ENCODE measurements at regions not wholly inside any gene's neighbourhood (a gene's known extent, or its start where the extent isn't known, plus 50 kb on each side); places are given as distances from the start of the nearest gene placed in this dataset.

DNA sequence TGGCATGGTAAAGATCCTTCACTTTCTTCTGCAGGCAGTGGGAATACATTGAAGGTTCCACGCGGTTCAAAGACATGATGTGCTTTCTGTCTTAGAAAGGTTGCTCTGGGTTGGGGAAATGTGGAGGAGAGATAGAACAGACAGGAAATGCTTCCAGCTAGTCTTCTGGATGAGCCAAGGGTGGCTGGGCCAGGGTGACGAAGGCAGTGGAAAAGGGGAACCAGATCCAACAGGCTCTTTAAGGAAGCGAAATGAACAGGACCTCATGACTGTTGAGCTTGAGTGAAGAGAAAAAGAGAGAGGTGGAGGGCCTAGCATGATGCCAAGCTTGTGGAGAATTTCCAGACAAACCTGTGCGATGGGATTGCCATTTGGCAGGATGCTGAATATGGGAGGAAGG lies 56.4 kb upstream of the LMO1 start (continued):
- TF ChIP-seq, protein P1, sequence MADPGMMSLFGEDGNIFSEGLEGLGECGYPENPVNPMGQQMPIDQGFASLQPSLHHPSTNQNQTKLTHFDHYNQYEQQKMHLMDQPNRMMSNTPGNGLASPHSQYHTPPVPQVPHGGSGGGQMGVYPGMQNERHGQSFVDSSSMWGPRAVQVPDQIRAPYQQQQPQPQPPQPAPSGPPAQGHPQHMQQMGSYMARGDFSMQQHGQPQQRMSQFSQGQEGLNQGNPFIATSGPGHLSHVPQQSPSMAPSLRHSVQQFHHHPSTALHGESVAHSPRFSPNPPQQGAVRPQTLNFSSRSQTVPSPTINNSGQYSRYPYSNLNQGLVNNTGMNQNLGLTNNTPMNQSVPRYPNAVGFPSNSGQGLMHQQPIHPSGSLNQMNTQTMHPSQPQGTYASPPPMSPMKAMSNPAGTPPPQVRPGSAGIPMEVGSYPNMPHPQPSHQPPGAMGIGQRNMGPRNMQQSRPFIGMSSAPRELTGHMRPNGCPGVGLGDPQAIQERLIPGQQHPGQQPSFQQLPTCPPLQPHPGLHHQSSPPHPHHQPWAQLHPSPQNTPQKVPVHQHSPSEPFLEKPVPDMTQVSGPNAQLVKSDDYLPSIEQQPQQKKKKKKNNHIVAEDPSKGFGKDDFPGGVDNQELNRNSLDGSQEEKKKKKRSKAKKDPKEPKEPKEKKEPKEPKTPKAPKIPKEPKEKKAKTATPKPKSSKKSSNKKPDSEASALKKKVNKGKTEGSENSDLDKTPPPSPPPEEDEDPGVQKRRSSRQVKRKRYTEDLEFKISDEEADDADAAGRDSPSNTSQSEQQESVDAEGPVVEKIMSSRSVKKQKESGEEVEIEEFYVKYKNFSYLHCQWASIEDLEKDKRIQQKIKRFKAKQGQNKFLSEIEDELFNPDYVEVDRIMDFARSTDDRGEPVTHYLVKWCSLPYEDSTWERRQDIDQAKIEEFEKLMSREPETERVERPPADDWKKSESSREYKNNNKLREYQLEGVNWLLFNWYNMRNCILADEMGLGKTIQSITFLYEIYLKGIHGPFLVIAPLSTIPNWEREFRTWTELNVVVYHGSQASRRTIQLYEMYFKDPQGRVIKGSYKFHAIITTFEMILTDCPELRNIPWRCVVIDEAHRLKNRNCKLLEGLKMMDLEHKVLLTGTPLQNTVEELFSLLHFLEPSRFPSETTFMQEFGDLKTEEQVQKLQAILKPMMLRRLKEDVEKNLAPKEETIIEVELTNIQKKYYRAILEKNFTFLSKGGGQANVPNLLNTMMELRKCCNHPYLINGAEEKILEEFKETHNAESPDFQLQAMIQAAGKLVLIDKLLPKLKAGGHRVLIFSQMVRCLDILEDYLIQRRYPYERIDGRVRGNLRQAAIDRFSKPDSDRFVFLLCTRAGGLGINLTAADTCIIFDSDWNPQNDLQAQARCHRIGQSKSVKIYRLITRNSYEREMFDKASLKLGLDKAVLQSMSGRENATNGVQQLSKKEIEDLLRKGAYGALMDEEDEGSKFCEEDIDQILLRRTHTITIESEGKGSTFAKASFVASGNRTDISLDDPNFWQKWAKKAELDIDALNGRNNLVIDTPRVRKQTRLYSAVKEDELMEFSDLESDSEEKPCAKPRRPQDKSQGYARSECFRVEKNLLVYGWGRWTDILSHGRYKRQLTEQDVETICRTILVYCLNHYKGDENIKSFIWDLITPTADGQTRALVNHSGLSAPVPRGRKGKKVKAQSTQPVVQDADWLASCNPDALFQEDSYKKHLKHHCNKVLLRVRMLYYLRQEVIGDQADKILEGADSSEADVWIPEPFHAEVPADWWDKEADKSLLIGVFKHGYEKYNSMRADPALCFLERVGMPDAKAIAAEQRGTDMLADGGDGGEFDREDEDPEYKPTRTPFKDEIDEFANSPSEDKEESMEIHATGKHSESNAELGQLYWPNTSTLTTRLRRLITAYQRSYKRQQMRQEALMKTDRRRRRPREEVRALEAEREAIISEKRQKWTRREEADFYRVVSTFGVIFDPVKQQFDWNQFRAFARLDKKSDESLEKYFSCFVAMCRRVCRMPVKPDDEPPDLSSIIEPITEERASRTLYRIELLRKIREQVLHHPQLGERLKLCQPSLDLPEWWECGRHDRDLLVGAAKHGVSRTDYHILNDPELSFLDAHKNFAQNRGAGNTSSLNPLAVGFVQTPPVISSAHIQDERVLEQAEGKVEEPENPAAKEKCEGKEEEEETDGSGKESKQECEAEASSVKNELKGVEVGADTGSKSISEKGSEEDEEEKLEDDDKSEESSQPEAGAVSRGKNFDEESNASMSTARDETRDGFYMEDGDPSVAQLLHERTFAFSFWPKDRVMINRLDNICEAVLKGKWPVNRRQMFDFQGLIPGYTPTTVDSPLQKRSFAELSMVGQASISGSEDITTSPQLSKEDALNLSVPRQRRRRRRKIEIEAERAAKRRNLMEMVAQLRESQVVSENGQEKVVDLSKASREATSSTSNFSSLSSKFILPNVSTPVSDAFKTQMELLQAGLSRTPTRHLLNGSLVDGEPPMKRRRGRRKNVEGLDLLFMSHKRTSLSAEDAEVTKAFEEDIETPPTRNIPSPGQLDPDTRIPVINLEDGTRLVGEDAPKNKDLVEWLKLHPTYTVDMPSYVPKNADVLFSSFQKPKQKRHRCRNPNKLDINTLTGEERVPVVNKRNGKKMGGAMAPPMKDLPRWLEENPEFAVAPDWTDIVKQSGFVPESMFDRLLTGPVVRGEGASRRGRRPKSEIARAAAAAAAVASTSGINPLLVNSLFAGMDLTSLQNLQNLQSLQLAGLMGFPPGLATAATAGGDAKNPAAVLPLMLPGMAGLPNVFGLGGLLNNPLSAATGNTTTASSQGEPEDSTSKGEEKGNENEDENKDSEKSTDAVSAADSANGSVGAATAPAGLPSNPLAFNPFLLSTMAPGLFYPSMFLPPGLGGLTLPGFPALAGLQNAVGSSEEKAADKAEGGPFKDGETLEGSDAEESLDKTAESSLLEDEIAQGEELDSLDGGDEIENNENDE (IDR thresholded peaks at IDR 0.05; ENCODE audit: insufficient replicate concordance, low read length): no peak
- TF ChIP-seq TBP (IDR thresholded peaks at IDR 0.05; ENCODE audit: low read depth, low read length) (no peak), EP300 (IDR thresholded peaks at IDR 0.05; ENCODE audit: borderline replicate concordance in 1 of 2, low read depth in 2 of 2, low read length in 2 of 2) (no peak), KDM4A (IDR thresholded peaks at IDR 0.05; ENCODE audit: low read depth, low read length, severe bottlenecking) (no peak)

Data from H1 (cell line).